Coronary artery (tissue), 2 donors: ENCODE measurements at regions not wholly inside any gene's neighbourhood (a gene's known extent, or its start where the extent isn't known, plus 50 kb on each side); places are given as distances from the start of the nearest gene placed in this dataset.

ENCODE experiments used
- DNase-seq: peaks from one replicate; pipeline ENCODE4 v3.0.0-alpha.2; 2017; ENCODE audit warnings: low spot score
- H3K27ac ChIP-seq, 2 donors: fragments of 200-600 bp; sonication (generic); one replicate each; pipeline ENCODE4 v1.5.1; 2016 to 2019
- H3K4me3 ChIP-seq: fragments of 200-600 bp; sonication (generic); 2 replicates; pipeline ENCODE4 v1.5.1; 2016; ENCODE audit warnings: mild to moderate bottlenecking, moderate library complexity
- CTCF ChIP-seq: fragments of 200-600 bp; sonication (generic); IDR thresholded peaks from one replicate; pipeline ENCODE4 v1.5.1; 2019; ENCODE audit warnings: antibody characterized with exemption

GRCh38 chr14:43056106-43056505 is 1449.4 kb downstream of the LRFN5 start:
- Histone ChIP-seq H3K4me3 (no peak overlapping the region), H3K27ac (no peak overlapping the region)
- TF ChIP-seq CTCF, result no peak
- DNase-seq, result no peak

- TF ChIP-seq CTCF, result no peak
- H3K27ac ChIP-seq, result no peak overlapping the region
- DNase-seq, result no peak
- no peak overlapping the region for H3K4me3 ChIP-seq
These were observed 1446.2 kb downstream of the LRFN5 start for GRCh38 chr14:43052897-43053296.

GRCh38 chr14:43043850-43044249 is 1437.2 kb downstream of the LRFN5 start:
- Histone ChIP-seq H3K27ac (no peak overlapping the region), H3K4me3 (no peak overlapping the region)
- no peak for DNase-seq
- no peak for TF ChIP-seq CTCF

GRCh38 chr14:43042408-43042807 is 1435.7 kb downstream of the LRFN5 start:
- no peak overlapping the region for H3K4me3 ChIP-seq
- H3K27ac ChIP-seq, result no peak overlapping the region
- DNase-seq, result no peak
- no peak for TF ChIP-seq CTCF

- Histone ChIP-seq H3K4me3 (no peak overlapping the region), H3K27ac (no peak overlapping the region)
- no peak for TF ChIP-seq CTCF
- no peak for DNase-seq
These were observed 1435.3 kb downstream of the LRFN5 start for GRCh38 chr14:43041976-43042375.

- no peak for DNase-seq
- Histone ChIP-seq H3K4me3 (no peak overlapping the region), H3K27ac (no peak overlapping the region)
- no peak for TF ChIP-seq CTCF
These were observed 1434.5 kb downstream of the LRFN5 start for GRCh38 chr14:43041207-43041606.

- TF ChIP-seq CTCF, result no peak
These were observed 1433.2 kb downstream of the LRFN5 start for GRCh38 chr14:43039881-43040280.

More at GRCh38 chr14:43039881-43040280, 1433.2 kb downstream of the LRFN5 start:
- Histone ChIP-seq H3K27ac (no peak overlapping the region), H3K4me3 (no peak overlapping the region)
- DNase-seq, result no peak
